Activated CD4-positive, alpha-beta memory T cell treated with anti-CD3 and anti-CD28 coated beads, Interleukin-2, amount 10 ng/mL, durations not matched to agents 7 days and 5 days (primary cell): ENCODE measurements at regions not wholly inside any gene's neighbourhood (a gene's known extent, or its start where the extent isn't known, plus 50 kb on each side); places are given as distances from the start of the nearest gene placed in this dataset.
"Not testable (repeated sequence)": the region's sequence is repeated elsewhere in the genome, so short reads cannot be mapped to it uniquely, and the experiment has no call there.

Experiments used
- CTCF ChIA-PET: fragments of 350-600 bp; sonication (Branson Sonifier 250); formaldehyde crosslinking; loops from one replicate; lab custom pipeline; 2021; ENCODE audit warnings: antibody characterized with exemption, inconsistent platforms; lab: Charles Lee
- POLR2A ChIA-PET: fragments of 350-600 bp; sonication (Branson Sonifier 250); formaldehyde crosslinking; loops from one replicate; lab custom pipeline; 2021; ENCODE audit warnings: antibody characterized with exemption; lab: Charles Lee
- DNase-seq: peaks from one replicate; pipeline ENCODE4 v3.0.0-alpha.2; 2020
- H3K27ac Mint-ChIP-seq: one replicate; pipeline ENCODE4 v1.8.0; 2021; ENCODE audit warnings: mild to moderate bottlenecking, mixed read lengths
- H3K27me3 Mint-ChIP-seq: one replicate; pipeline ENCODE4 v1.8.0; 2021; ENCODE audit warnings: mixed read lengths
- H3K36me3 Mint-ChIP-seq: one replicate; pipeline ENCODE4 v1.8.0; 2021; ENCODE audit warnings: low read depth, mixed read lengths
- H3K4me1 Mint-ChIP-seq: one replicate; pipeline ENCODE4 v1.8.0; 2021; ENCODE audit warnings: mixed read lengths
- H3K4me3 Mint-ChIP-seq: one replicate; pipeline ENCODE4 v1.8.0; 2021; ENCODE audit warnings: mild to moderate bottlenecking, mixed read lengths
- H3K9me3 Mint-ChIP-seq: one replicate; pipeline ENCODE4 v1.8.0; 2021; ENCODE audit warnings: mixed read lengths

DNA sequence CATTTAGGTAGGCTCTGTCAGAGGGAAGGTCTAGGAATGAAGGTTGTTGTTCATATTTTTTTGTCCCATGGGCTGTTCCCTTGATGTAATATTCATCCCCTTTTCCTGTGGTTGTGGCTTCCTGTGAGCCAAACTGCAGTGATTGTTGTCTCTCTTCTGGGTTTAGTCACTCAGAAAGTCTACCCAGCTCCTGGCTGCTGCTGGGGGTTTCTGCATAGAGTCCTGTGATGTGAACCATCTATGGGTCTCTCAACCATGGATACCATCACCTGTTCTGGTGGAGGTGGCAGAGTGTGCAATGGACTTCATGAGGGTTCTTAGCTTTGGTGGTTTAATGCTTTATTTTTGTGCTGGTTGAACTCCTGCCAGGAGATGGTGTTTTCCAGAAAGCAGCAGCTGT lies 122.8 kb downstream of the ZC4H2 start:
- peaks cover 28% of the 10 kb centered on the region for H3K4me1 Mint-ChIP-seq
- DNase-seq: no peak
- peaks cover 35% of the 10 kb centered on the region for H3K36me3 Mint-ChIP-seq
- peaks cover 31% of the 10 kb centered on the region for H3K9me3 Mint-ChIP-seq
- ChIA-PET CTCF (no interaction called here), POLR2A (interaction anchor here (1.5 kb wide), 1 partner anchor 12 kb away, joined by 5 read pairs; no protein-coding TSS in a partner anchor)
- H3K27me3 Mint-ChIP-seq: no peaks in the 10 kb centered on the region
- peak overlapping the region; percentile 51 for H3K27ac Mint-ChIP-seq
- peak overlapping the region; percentile 4 for H3K4me3 Mint-ChIP-seq

DNA sequence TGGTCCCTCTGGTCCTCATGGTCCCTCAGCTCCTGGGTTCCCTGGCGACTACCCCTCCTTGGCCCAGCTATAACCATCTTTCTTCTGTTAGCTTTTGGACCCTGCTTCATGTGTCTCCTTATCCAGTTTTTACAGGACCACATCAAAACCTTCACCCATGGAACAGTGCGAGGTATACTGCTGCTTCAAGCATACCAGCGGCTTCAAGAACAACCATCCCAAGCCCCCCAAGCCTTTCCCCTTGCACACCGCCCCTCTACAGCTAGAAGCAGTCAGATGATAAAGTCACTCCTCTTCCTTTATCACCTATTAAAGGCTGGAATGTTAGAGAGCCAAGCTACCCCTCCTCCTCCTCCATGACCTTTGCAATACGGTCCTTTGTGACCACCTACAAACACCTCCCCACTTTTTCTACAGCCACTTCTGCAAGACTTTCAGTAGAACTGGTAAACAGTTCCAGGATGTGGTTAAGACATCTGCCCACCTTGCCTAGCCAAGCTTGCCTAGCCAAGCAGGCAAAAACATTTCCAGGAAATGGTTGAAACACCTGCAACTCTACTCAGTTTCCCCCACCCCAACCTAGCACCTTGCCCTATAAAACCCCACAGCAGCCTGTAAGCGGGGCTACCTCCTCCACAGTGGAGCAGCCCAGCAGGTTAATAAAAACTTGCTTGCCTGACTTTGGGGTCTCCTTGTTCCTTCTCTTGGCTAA lies 125.7 kb downstream of the ZC4H2 start:
- H3K27me3 Mint-ChIP-seq: no peaks in the 10 kb centered on the region
- peak overlapping the region; percentile 41 for H3K4me3 Mint-ChIP-seq
- peak; percentile 45 for DNase-seq
- H3K4me1 Mint-ChIP-seq: peaks cover 25% of the 10 kb centered on the region
- CTCF ChIA-PET: interaction anchor here (1.2 kb wide), 1 partner anchor 8 kb away, joined by 3 read pairs; no protein-coding TSS in a partner anchor
- POLR2A ChIA-PET: interaction anchor here (2.7 kb wide), 1 partner anchor 9 kb away, joined by 18 read pairs; no protein-coding TSS in a partner anchor
- H3K36me3 Mint-ChIP-seq: peaks cover 28% of the 10 kb centered on the region
- peaks cover 27% of the 10 kb centered on the region for H3K9me3 Mint-ChIP-seq
- no peak overlapping the region for H3K27ac Mint-ChIP-seq

DNA sequence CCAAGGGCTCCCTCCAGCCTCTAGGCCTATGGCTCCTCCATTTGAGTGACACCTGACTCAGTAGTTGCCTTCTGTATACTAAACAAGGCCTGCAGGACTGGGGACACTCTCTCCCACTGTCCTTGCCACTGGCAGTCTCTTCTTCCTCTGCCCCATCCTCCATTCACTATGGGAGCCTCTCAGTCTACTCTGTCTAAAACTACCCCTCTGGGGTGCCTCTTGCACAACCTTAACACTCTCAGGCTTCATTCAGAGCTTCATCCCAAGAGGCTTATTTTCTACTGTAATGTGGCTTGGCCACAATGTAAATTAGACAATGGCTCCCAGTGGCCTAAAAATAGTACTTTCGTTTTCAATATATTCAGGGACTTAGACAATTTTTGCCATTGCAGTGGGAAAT lies 133.0 kb downstream of the ZC4H2 start:
- Mint-ChIP-seq H3K27ac (peak overlapping the region; percentile 96), H3K9me3 (peaks cover 35% of the 10 kb centered on the region), H3K36me3 (peaks cover 50% of the 10 kb centered on the region), H3K27me3 (no peaks in the 10 kb centered on the region), H3K4me3 (peak overlapping the region; percentile 35), H3K4me1 (peaks cover 32% of the 10 kb centered on the region)
- POLR2A ChIA-PET: no interaction called here
- DNase-seq: no peak
- CTCF ChIA-PET: no interaction called here

DNA sequence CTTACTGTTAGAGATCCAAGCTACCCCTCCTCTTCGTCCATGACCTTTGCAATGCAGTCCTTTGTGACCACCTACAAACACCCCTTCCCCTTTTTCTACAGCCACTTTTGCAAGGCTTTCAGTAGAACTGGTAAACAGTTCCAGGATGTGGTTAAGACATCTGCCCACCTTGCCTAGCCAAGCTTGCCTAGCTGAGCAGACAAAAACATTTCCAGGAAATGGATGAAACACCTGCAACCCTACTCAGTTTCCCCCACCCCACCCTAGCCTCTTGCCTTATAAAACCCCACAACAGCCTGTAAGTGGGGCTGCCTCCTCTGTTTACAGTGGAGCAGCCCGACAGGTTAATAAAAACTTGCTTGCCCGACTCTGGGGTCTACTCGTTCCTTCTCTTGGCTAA lies 133.8 kb downstream of the ZC4H2 start:
- no peak overlapping the region for H3K4me3 Mint-ChIP-seq
- POLR2A ChIA-PET: interaction anchor here (0.8 to 2.2 kb wide), 4 partner anchors 9 to 192 kb away, joined by 3 to 18 read pairs (median 5); partner anchors contain the start of gene ZC3H12B
- H3K27me3 Mint-ChIP-seq: no peaks in the 10 kb centered on the region
- peaks cover 35% of the 10 kb centered on the region for H3K9me3 Mint-ChIP-seq
- H3K27ac Mint-ChIP-seq: peak overlapping the region; percentile 96
- CTCF ChIA-PET: interaction anchor here (0.7 kb wide), 1 partner anchor 8 kb away, joined by 3 read pairs; no protein-coding TSS in a partner anchor
- H3K4me1 Mint-ChIP-seq: peaks cover 32% of the 10 kb centered on the region
- DNase-seq: peak; percentile 46
- peaks cover 50% of the 10 kb centered on the region for H3K36me3 Mint-ChIP-seq

DNA sequence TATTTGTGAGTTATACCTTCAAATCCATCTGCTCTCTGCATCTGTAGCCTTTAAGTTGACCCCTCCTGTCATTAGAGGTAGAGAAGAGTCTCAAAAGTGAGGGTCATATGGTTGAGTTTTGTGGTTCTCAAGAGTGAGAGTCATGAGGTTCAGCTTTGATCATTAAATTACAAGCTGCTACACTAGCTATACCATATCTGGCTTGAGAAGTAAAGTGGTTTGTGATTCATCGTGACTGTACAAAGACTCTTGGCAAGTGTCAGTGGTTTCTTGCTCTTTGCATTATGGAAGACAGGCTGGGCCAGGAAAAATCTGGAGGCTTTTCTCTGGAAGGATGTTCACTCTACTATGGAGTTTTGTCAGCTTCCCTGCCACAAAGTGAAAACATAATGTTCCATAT lies 170.6 kb downstream of the ZC4H2 start:
- Mint-ChIP-seq H3K4me3 (no peak overlapping the region), H3K27me3 (no peaks in the 10 kb centered on the region)
- POLR2A ChIA-PET: no interaction called here

DNA sequence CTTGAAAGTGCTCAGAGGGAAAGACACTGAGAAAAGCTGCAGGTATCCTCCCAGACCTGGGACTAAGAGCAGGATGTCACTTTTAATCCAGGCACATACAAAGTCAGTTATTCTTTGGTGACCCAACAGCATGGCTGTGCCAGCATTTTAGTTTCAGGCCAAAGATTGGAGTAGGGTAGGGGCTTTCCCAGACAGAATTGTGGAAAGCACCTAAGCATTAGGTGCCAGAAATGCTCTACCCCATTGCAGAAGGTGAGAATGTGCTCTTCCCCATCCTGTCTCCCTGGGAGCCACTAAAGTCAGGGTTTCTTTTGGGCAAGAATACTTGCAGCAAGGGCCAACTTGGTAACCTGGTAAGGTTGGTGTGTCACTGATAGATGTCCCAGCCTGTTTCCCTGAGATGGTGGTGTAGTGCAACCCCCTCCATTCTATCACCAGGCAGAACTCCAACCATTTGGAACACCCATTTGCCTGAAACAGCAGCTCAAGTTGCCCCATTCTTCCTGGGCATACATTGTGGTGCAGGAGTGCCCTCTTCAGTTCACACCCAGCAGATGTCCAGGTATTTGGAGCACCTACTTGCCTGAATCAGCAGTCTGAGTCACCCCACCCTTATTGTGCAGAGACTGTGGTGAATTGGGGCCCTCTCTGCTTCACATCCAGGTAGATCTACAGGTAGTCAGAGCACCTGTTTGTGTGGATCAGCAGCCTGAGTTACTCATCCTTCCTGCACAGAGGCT lies 183.5 kb downstream of the ZC4H2 start:
- no peak for DNase-seq
- no peak overlapping the region for H3K4me3 Mint-ChIP-seq
- CTCF ChIA-PET: no interaction called here
- no peak overlapping the region for H3K27ac Mint-ChIP-seq
- no peaks in the 10 kb centered on the region for H3K9me3 Mint-ChIP-seq
- H3K4me1 Mint-ChIP-seq: no peaks in the 10 kb centered on the region
- H3K36me3 Mint-ChIP-seq: no peaks in the 10 kb centered on the region
- POLR2A ChIA-PET: no interaction called here
- no peaks in the 10 kb centered on the region for H3K27me3 Mint-ChIP-seq

More for the DNA sequence above, 170.6 kb downstream of the ZC4H2 start:
- DNase-seq: no peak
- H3K9me3 Mint-ChIP-seq: peaks cover 19% of the 10 kb centered on the region
- CTCF ChIA-PET: no interaction called here
- H3K27ac Mint-ChIP-seq: no peak overlapping the region
- H3K4me1 Mint-ChIP-seq: no peaks in the 10 kb centered on the region
- no peaks in the 10 kb centered on the region for H3K36me3 Mint-ChIP-seq

DNA sequence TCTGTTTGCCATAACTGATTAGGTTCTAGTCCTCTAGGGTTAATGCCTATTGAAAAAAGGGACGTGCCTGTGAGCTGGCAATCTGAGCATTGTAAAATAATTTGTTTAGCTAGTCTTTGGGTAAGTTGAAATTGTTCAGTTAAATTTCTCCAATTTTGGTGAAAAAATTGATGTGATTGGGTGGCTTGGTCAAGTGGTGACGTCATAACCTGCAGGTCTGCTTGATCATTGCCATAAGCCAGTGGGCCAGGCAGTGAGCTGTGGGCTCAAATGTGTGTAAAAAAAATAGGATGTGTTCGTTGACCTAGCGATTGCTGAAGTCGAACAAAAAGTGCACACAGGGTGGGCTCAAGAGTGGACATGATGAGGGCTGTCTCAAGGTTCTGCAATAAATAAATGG lies 193.3 kb downstream of the ZC4H2 start:
- H3K27ac Mint-ChIP-seq: no peak overlapping the region
- no peaks in the 10 kb centered on the region for H3K36me3 Mint-ChIP-seq
- no peaks in the 10 kb centered on the region for H3K27me3 Mint-ChIP-seq
- H3K4me3 Mint-ChIP-seq: no peak overlapping the region
- DNase-seq: no peak
- no peaks in the 10 kb centered on the region for H3K9me3 Mint-ChIP-seq
- CTCF ChIA-PET: no interaction called here
- POLR2A ChIA-PET: no interaction called here
- H3K4me1 Mint-ChIP-seq: no peaks in the 10 kb centered on the region

DNA sequence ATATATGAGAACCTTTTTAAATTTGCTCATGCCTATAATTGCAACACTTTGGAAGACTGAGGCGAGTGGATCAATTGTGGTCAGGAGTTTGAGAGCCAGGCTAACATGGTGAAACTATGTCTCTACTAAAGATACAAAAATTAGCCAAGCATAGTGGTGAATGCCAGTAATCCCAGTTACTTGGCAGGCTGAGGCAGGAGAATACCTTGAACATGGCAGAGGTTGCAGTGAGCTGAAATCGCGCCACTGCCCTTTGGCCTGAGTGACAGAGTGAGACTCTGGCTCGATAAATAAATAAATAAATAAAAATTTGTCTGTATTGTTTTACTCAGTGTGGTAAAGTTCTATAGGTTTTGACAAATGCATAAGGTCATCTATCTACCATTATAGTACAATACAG lies 218.2 kb downstream of the ZC4H2 start:
- H3K36me3 Mint-ChIP-seq: no peaks in the 10 kb centered on the region
- H3K27me3 Mint-ChIP-seq: no peaks in the 10 kb centered on the region
- no peaks in the 10 kb centered on the region for H3K4me1 Mint-ChIP-seq
- H3K27ac Mint-ChIP-seq: no peak overlapping the region
- ChIA-PET POLR2A (no interaction called here), CTCF (no interaction called here)
- H3K9me3 Mint-ChIP-seq: peaks cover 8% of the 10 kb centered on the region
- H3K4me3 Mint-ChIP-seq: no peak overlapping the region
- DNase-seq: no peak

DNA sequence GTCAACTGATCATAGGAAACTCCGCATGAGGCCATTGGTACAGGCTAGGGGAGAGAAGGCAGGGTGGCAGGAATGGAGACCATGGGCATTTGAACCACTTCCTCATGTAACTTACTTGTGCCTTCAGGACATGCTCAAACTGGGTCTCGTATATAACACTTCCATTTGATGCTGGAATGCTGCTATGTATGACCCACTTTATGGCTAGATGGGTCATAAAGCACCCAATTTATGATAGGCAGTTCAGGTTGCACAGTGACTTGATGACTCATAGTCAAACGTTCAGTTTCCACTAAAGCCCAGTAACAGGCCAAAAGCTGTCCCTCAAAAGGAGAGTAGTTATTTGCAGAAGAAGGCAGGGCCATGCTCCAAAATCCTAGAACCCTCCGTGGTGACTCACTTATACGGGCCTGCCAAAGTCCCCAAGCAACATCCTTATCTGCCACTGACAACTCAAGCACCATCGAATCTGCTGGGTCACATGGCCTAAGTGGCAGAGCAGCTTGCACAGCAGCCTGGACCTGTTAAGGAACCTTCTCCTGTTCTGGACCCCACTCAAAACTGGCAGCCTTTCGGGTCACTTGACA lies 236.4 kb downstream of the ZC4H2 start:
- DNase-seq: no peak
- no peaks in the 10 kb centered on the region for H3K36me3 Mint-ChIP-seq
- H3K4me1 Mint-ChIP-seq: no peaks in the 10 kb centered on the region
- POLR2A ChIA-PET: no interaction called here
- H3K9me3 Mint-ChIP-seq: no peaks in the 10 kb centered on the region
- CTCF ChIA-PET: no interaction called here
- no peak overlapping the region for H3K27ac Mint-ChIP-seq
- H3K27me3 Mint-ChIP-seq: no peaks in the 10 kb centered on the region
- H3K4me3 Mint-ChIP-seq: no peak overlapping the region

DNA sequence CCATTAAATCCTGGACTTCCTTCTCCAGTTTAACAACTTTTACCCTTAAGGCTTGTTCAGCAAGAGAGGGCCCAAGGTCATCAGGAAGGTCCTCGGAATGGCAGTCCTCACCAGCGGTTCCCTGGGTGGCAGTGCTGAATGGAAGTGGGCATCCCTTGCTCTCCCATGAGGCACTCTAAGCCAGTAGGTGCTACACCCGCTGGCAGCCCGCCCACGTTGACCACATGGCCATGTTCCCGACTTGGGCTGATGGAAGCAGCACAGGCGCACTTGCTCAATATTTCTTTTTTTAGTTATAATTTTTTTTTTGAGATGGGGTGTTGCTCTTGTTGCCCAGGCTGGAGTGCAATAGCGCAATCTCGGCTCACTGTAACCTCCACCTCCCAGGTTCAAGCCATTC lies 277.9 kb downstream of the ZC4H2 start:
- Mint-ChIP-seq H3K36me3 (no peaks in the 10 kb centered on the region), H3K27ac (no peak overlapping the region), H3K4me1 (no peaks in the 10 kb centered on the region), H3K9me3 (peaks cover 7% of the 10 kb centered on the region), H3K27me3 (no peaks in the 10 kb centered on the region), H3K4me3 (no peak overlapping the region)
- DNase-seq: no peak
- CTCF ChIA-PET: no interaction called here
- POLR2A ChIA-PET: no interaction called here

DNA sequence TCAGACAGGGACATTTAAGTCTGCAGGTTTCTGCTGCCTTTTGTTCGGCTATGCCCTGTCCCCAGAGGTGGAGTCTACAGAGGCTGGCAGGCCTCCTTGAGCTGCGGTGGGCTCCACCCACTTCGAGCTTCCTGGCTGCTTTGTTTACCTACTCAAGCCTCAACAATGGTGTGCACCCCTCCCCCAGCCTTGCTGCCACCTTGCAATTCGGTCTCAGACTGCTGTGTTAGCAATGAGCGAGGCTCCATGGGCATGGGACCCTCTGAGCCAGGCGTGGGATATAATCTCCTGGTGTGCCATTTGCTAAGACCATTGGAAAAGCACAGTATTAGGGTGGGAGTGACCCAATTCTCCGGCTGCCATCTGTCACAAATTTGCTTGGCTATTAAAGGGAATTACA lies 280.9 kb downstream of the ZC4H2 start:
- H3K4me1 Mint-ChIP-seq, H3K36me3 Mint-ChIP-seq, H3K27me3 Mint-ChIP-seq, DNase-seq, H3K4me3 Mint-ChIP-seq, H3K9me3 Mint-ChIP-seq, POLR2A ChIA-PET, CTCF ChIA-PET, H3K27ac Mint-ChIP-seq: not testable (repeated sequence)

DNA sequence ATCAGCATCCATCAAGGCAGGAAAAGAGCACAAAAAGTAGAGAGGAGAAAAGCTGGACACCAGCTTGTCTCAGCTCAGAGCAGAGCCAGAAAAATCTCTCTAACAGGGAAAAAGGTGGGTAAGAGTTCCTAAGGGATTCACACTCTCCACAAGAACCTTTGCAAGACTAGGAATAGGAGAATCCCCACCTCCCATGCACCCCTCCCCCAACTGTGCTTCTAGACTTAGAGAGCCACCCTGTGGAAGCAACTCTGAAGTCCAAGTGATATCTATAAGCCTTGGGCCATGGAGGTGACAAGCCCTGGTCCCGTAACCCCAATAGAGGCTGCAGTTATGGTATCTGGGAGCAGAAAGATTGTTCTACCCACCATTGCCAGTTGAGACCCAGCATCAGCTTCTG lies 267.6 kb upstream of the MTMR8 start:
- ChIA-PET CTCF (no interaction called here), POLR2A (no interaction called here)
- Mint-ChIP-seq H3K36me3 (no peaks in the 10 kb centered on the region), H3K4me3 (no peak overlapping the region), H3K4me1 (no peaks in the 10 kb centered on the region), H3K9me3 (no peaks in the 10 kb centered on the region), H3K27ac (no peak overlapping the region), H3K27me3 (no peaks in the 10 kb centered on the region)
- no peak for DNase-seq

DNA sequence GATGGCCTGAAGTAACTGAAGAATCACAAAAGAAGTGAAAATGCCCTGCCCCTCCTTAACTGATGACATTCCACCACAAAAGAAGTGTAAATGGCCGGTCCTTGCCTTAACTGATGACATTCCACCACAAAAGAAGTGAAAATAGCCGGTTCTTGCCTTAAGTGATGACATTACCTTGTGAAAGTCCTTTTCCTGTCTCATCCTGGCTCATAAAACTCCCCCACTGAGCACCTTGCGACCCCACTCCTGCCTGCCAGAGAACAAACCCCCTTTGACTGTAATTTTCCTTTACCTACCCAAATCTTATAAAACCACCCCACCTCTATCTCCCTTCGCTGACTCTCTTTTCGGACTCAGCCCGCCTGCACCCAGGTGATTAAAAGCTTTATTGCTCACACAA lies 262.0 kb upstream of the MTMR8 start:
- CTCF ChIA-PET, H3K36me3 Mint-ChIP-seq, H3K27ac Mint-ChIP-seq, POLR2A ChIA-PET, H3K4me1 Mint-ChIP-seq, H3K27me3 Mint-ChIP-seq, H3K9me3 Mint-ChIP-seq, DNase-seq, H3K4me3 Mint-ChIP-seq: not testable (repeated sequence)
